AG08395 (cell line): ENCODE measurements at regions not wholly inside any gene's neighbourhood (a gene's known extent, or its start where the extent isn't known, plus 50 kb on each side); places are given as distances from the start of the nearest gene placed in this dataset.
A peak's percentile ranks its signal among the peaks of the same experiment; 100 is the strongest.
"Not testable (repeated sequence)": the region's sequence is repeated elsewhere in the genome, so short reads cannot be mapped to it uniquely, and the experiment has no call there.

Source experiments
- DNase-seq: peaks from one replicate; pipeline ENCODE4 v3.0.0; 2012; ENCODE audit warnings: mixed read lengths, low spot score

DNA sequence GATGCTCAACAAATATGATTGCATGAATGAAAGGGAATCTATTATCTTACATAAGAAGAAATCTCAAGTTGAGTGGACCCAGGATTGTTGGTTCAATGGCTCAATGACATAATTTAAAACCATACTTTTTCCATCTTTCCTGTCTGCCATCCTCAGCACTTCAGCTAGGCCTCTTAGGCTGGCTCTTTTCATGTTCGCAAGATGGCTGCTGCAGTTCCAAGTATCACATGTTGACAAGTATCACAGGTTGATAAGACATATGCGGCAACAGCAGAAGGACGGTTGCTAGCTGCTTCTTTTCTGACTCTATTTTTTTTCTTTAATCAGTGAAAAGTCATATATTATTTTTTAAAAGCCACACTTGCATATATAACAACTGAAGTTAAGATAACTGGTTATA, 79.0 kb upstream of the CDK6 start:
- no peak for DNase-seq

DNA sequence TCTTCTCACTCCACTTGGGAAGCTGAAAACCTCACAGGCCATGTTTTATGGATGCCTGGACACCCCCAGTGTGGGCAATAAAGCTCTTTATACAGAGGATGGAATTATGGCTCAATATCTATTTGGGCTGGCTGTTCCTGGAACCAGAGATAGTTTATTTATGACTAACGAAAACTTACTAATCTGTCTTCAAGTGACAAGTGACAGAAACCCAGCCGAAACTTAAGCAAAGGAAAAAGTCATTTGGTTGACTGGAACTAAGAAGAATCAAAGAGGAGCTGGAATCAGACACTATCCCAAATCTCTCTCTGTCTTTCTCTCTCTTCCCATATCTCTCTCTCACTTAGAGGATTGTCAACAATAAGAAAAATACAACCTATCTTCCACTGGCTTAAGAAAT, 78.3 kb upstream of the CDK6 start:
- no peak for DNase-seq

DNA sequence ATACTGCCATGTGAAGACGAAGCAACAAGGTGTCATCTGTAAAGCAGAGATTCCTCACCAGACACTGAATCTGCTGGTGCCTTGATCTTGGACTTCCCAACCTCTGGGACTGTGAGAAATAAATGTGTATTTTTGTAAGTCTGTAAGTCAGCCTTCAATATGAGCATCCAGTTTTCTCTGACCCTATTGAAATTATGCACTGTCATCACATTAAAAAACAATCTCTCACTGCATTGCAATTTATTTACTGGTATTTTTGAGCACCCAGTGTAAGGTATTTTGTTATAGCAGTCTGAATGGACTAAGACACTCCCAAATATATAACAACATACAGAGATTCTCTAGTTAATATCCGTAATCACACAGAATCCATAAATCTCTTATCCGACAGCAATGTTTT, 77.5 kb upstream of the CDK6 start:
- DNase-seq: no peak

DNA sequence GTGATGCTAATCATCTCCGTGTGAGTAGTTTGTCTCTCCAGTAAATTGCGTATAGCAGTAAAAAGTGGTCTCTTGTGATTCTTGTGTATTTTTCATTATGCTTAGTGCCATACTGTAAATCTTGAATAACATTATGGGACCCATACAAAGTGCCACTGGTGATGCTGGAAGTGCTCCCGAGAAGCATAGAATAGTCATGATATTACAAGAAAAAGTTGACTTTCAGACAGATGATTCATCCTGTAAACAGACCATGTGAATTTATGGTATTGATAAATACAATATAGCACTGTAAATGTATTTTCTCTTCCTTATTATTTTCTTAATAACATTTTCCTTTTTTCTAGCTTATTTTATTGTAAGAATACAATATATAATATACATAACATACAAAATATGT, 74.6 kb upstream of the CDK6 start:
- DNase-seq: no peak

DNA sequence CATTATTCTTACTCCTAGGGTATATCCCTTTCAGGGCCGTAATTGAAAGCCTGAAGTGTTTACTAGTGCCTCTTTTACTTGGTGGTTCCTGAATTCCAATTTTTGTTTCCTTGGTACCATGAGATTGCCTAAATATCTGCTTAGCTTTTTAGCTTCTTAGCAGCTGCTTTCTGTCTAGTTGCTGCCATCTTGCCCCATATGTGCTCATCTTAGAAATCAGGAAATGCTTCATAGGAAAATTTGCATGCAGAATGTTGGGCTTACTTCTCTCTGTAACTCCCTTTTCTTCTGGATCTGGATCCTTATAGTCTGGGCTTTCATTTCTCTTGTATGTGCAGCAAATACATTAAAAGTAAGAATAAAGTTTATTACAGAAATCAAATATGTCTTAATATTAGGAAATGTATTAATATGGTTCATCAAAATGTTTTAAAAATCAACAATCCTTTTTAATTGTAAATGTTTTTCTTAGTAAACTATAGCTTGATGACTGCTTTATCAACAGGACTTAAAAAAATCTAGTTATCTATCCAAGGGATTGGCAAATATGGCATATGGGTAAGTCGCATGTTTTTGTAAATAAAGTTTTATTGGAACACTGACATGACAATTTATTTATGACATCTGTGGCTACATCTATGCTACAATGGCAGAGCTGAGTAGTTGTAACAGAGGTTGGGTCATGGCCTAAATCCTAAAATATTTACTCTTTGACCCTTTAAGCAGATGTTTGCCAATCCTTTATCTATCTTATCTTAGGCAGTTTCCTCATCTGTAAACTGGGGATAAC, 73.5 kb upstream of the CDK6 start:
- DNase-seq: no peak

GRCh38 chr7:92904244-92905131, 68.1 kb upstream of the CDK6 start:
- peak; percentile 92 for DNase-seq

- DNase-seq: no peak
Observed at GRCh38 chr7:92898798-92899197, 62.4 kb upstream of the CDK6 start.

DNA sequence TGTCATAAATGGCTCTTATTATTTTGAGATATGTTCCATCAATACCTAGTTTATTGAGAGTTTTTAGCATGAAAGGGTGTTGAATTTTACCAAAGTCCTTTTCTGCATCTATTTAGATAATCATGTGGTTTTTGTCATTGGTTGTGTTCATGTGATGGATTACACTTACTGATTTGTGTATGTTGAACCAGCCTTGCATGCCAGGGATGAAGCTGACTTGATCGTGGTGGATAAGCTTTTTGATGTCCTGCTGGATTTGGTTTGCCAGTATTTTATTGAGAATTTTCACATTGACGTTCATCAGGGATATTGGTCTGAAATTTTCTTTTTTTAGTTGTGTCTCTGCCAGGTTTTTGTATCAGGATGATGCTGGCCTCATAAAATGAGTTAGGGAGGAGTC, 58.5 kb upstream of the CDK6 start:
- not testable (repeated sequence) for DNase-seq

GRCh38 chr7:92889081-92889480, 52.7 kb upstream of the CDK6 start:
- DNase-seq: no peak
